DMS79 (cell line): ENCODE measurements at regions not wholly inside any gene's neighbourhood (a gene's known extent, or its start where the extent isn't known, plus 50 kb on each side); places are given as distances from the start of the nearest gene placed in this dataset.
"Not testable (repeated sequence)": the region's sequence is repeated elsewhere in the genome, so short reads cannot be mapped to it uniquely, and the experiment has no call there.

Source experiments
- DNase-seq: peaks from one replicate; lab custom pipeline; 2025; lab: John Stamatoyannopoulos, UW

- DNase-seq = no peak
Measured at GRCh38 chr13:62387647-62388046, 972.0 kb upstream of the PCDH20 start.

GRCh38 chr13:62379241-62379640 lies 963.6 kb upstream of the PCDH20 start:
- not testable (repeated sequence) for DNase-seq

- DNase-seq = no peak
Measured at GRCh38 chr13:62377838-62378237, 962.2 kb upstream of the PCDH20 start.

GRCh38 chr13:62375653-62376052 lies 960.0 kb upstream of the PCDH20 start:
- DNase-seq = no peak

GRCh38 chr13:62371737-62372136 lies 956.1 kb upstream of the PCDH20 start:
- DNase-seq = no peak

- not testable (repeated sequence) for DNase-seq
Measured at GRCh38 chr13:62367971-62368370, 952.3 kb upstream of the PCDH20 start.

- DNase-seq = no peak
Measured at GRCh38 chr13:62360609-62361008, 945.0 kb upstream of the PCDH20 start.

GRCh38 chr13:62358646-62358932 lies 942.9 kb upstream of the PCDH20 start:
- DNase-seq = no peak

GRCh38 chr13:62357887-62358645 lies 942.4 kb upstream of the PCDH20 start:
- DNase-seq = no peak

- no peak for DNase-seq
Measured at GRCh38 chr13:62356977-62357376, 941.3 kb upstream of the PCDH20 start.

- DNase-seq = no peak
Measured at GRCh38 chr13:62337109-62337880, 921.6 kb upstream of the PCDH20 start.

- no peak for DNase-seq
Measured at GRCh38 chr13:62336507-62336906, 920.9 kb upstream of the PCDH20 start.

- DNase-seq = no peak
Measured at GRCh38 chr13:62333466-62333865, 917.8 kb upstream of the PCDH20 start.

- DNase-seq = no peak
Measured at GRCh38 chr13:62331384-62331783, 915.7 kb upstream of the PCDH20 start.

- no peak for DNase-seq
Measured at GRCh38 chr13:62327367-62327766, 911.7 kb upstream of the PCDH20 start.

GRCh38 chr13:62324842-62325241 lies 909.2 kb upstream of the PCDH20 start:
- DNase-seq = no peak

- DNase-seq = no peak
Measured at GRCh38 chr13:62321895-62322294, 906.2 kb upstream of the PCDH20 start.

- no peak for DNase-seq
Measured at GRCh38 chr13:62321139-62321538, 905.5 kb upstream of the PCDH20 start.

- DNase-seq = no peak
Measured at GRCh38 chr13:62320129-62321108, 904.8 kb upstream of the PCDH20 start.

- DNase-seq = no peak
Measured at GRCh38 chr13:62309904-62310303, 894.3 kb upstream of the PCDH20 start.

GRCh38 chr13:62305756-62306155 lies 890.1 kb upstream of the PCDH20 start:
- DNase-seq = no peak

- no peak for DNase-seq
Measured at GRCh38 chr13:62302341-62302740, 886.7 kb upstream of the PCDH20 start.
